ENCODE measurements at regions not wholly inside any gene's neighbourhood (a gene's known extent, or its start where the extent isn't known, plus 50 kb on each side); places are given as distances from the start of the nearest gene placed in this dataset.

DNA sequence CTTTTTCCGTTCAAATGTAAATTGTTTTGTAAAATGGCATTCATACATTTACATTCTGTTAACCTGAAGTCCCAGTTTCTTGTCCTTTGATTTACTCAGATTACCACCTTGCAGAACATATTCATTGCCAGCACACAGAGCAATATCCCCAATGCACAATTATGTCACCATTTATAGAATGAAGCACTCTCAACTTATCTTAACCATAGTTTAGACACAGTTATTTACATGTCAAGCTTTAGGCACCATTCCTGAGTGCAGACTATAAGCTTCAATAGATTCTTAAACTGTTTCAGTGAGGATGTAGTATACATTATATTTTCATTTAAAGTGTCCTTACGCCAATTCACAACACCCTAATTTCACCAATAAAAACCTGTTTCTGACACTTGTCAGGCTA lies 1977.9 kb downstream of the SUCLG1 start:
- TF ChIP-seq POLR2AphosphoS5 (IDR thresholded peaks at IDR 0.05; ENCODE audit: borderline replicate concordance, low read depth, low read length) (no peak), EZH2 (IDR thresholded peaks at IDR 0.05) (no peak), FOXP2 (optimal IDR thresholded peaks at IDR 0.05; ENCODE audit: control extremely low read depth, extremely low read length, insufficient read depth) (no peak)

Data from SK-N-MC (cell line).